ENCODE measurements at regions not wholly inside any gene's neighbourhood (a gene's known extent, or its start where the extent isn't known, plus 50 kb on each side); places are given as distances from the start of the nearest gene placed in this dataset.
A peak's percentile ranks its signal among the peaks of the same experiment; 100 is the strongest.

DNA sequence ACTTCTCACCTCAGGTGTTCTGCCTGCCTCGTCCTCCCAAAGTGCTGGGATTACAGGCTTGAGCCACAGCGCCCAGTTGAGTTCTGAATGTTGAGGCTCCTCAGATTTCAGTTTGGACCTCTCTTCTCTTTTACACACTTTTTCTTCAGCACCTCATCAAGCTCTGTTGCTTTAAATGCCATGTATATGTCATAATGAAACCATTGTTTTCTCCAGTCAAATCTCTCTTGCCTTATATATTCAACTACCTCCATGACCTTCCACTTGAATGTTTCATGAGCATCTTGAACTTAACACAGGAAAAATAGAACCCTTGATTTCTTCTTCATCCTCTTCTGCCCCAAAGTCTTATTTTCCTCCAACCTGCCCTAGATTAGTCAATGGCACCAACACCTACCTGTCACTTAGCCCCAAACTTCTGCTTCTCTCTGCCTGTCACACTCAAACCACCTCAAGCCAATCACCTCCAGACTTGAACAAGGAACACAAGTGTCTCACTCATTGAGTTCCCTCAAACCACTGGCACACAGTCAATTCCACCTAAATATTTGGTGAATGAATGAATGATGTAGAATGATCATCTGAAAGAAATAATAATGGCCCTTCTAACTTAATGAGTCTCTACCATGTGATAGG, 161.0 kb upstream of the SGK1 start:
- no peak for DNase-seq

DNA sequence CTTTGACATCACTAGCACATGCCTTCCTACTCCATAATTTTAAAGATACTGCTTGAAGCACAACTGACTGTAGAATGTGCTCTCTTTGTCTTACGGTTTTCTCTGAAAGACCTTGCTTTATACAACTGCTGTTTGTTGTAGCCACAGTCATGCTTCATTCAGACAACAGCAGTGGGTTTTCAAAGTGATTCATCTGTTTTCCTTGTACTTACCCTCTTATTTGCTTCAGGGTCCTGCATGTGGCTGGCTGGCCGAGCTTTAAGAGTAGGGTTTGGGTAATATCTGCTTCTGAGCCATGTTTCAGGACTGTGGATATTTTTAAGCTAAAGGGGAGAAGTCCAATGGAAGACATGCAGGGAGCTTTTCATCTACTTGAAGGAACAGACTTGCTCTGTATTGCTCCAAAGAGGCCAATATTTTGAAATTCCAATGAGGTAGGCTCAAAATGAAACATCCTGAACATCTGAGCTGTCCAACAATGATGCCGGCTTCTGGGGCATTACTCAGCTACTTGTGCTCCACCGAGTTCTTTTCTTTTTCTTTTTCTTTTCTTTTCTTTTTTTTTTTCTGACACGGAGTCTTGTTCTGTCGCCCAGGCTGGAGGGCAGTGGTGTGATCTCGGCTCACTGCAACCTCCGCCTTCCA, 160.2 kb upstream of the SGK1 start:
- no peak for DNase-seq

DNA sequence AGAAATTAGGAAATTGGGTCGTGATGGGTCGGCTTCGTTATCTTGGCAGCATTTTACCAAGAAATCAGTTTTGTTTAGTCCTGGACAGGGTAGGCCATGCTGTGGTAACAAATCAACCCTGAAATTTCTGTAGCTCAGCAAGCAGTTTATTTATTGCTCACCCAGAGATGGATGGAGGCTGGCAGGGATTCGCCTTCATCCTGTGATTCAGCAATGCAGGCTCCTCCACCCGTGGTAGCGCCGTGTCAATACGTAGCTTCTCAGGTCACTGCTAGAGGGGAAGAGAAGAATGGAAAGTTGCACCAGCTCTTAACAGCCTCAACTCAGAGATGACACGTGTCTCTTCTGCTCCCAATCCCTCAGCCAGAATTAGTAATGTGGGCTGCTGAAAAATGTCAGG, 157.0 kb upstream of the SGK1 start:
- DNase-seq, result no peak

DNA sequence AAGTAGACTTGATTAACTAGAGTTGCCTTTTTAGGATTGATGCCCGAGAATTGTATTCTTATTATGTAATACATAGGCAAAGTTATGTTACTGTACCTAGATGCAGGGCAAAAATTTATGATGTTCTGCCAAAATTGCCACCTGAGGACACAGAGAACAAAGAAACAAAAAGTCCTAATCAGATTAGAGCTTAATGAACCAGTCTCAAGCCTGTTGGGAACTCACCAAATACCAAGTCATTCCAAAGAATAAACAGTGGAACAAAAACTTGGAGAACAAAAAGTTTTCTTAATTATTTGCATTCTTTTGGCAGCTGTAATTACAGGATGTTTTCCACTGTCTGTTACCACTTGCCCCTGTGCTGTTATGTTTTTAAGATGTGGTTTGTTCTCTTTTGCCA, 154.7 kb upstream of the SGK1 start:
- DNase-seq, result no peak

DNA sequence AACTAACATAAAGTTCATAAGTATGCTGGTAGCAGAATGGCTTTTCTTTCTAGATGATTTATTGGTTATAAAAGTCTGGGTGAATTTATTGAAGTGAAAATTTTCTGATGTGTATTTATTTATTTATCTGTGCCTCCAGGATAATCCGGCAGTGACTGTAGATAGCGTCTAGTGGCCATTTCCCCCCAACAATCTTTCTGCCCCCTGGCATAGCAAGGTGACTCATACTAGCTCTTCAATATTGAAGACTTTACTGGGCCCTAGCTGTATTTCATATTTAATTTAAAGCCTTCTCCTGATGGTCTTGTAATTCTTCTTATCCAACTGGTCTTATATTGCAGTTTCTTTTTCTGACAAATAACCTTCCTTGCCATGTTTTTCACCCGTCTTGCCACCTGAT, 154.1 kb upstream of the SGK1 start:
- DNase-seq, result no peak

DNA sequence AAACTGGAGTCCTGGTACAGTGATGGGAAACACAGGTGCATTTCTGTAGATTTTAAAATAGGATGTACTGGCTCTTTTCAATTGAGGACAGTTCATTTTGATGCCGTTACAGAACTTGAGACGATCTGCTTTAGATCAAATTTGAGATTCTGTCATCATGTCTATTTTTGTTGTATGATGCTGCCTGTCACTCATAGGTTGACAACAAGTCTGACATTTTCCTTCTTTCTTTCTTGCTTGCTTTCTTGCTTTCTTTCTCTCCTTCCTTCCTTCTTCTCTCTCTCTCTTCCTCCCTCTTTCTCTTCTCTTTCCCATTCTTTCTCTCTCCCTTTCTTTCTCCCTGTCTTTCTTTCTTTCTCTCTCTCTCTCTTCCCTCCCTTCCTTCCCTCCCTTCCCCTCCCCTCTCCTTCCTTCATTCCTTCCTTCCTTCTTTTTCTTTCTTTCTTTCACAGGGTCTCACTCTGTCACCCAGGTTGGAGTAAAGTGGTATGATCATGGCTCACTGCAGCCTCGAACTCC, 152.6 kb upstream of the SGK1 start:
- no peak for DNase-seq

DNA sequence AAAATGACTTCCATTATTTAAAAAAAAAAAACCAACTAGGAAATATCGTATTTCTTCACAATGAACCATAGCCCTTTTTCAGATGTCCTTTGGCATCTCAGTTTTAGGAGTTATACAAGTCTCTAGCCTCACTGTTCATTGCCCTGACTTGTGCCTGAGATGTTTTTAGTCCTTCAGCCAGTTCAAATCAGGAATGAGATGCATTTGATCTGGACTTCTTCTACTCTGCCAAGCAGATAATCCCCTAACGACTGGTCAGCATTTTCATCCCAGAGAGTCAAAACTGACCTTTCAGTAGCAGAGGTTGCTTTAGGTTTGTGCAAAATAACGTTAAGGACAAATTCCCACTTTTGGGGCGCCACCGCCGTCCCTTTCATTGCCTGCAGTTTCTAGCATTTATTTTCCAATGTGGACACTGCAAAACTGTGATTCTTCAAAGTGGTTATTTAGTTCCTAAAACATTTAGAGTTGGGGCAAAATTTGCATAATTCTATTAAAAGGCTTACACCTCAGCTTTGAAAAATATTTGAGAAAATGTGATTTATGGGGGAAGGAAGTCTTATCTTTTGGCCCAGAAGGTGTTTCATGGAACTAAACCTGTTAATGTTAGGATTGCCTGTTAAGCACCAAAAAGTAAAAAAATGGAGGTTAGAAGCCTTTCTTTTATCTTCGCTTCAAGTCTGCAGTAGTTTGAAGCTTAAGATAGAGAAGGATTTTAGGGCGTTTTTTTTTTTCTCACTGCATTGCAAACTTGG, 152.0 kb upstream of the SGK1 start:
- no peak for DNase-seq

DNA sequence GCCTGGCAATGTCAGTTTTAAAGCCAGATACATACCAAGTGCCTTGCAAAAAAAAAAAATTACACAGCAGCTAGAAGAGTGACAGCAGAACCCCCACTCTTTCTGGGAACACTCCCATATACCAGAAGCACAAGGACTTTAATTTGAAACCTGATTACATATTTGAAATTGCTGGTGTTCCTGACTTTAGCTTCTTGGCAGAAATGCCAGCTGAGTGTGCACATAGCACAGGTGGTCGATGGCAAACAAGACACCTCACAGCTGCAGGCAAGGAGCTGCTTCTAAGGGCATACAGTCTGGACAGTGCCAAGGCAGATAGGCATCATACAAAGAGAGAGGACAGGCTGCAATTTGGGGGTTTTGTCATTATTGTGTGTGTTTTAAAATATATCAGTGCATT, 150.7 kb upstream of the SGK1 start:
- DNase-seq, result no peak

DNA sequence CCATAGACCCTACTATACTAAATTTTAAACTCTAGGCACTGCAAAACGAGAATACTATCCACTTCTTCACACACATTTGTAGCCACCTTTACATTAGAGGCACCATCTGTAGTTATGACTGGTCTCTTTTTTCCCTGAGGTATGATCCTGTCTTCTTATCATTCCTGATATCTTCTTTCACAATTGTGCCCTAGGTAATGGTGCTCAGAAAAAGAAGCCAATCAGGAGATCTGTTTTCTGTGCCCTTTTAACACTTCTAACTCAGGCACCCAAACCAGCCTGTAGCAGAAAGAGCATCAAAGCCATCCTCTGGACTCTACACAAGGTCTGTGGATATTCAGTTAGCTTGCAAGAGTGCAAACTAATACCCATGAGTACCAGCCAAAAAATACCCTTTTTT, 149.7 kb upstream of the SGK1 start:
- DNase-seq, result no peak

DNA sequence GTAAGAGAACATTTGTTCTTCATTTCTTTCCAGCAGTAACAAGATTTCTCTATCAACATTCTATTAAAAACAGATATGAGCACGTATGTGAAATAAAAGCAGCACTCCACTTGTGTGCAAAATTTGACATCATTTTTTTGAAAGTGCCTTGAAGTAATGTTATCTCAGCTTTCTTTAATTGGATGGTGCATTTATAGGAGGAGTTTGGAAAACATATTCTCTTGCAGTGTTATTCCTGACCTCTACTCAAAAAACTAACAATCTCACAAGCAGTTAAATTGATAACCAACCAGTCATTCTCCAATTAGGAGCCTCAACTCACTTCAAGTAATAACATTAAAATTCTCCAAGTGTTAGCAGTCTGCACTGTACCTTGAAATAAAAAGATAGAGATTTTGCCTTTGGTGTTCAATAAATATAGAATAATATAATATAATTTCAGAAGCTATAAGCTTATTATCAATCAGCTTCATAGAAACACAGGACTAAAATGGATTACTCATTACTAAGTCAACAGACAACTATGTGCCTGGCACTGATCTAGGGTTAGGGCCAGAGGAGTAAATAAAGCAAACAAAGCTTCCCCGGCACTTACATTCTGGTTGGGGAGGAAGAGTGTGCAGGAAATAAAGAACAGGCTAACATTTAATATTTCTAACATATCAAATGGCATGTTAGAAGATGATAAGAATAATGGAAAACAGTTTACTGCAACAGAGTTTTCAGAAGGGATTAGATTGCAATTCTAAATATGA, 149.0 kb upstream of the SGK1 start:
- DNase-seq, result no peak

DNA sequence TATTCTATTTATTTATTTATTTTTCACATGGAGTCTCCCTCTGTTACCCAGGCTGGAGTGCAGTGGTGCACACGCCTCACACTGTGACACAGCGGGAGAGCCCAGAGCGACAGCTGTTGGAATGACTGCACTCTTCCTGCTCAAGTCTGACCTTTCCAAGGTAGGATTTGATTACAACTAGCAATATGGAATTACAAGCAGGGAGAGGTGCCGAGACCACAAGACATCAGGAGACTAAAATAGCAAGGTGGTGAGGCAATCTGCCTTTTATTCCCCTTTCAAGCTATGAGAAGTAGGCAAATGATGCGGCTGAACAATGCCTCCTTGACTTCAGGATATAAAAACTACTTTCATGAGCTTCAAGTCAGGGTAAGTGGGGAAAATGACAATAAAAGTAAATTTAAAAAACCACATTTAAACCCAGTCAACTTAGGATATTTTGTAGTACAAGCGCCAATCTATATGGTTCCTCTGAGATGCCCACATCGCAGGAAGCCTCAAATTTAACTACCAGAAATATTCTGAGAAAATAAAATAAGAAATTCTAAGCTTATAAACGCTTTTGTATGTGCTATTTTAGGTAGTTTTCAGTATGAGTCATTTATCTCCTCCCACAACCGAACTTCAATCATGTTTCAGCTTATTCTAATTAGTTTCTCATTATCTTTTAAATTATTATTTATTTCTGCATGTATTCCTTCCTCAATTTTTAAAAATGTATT, 146.9 kb upstream of the SGK1 start:
- DNase-seq, result peak; percentile 62

DNA sequence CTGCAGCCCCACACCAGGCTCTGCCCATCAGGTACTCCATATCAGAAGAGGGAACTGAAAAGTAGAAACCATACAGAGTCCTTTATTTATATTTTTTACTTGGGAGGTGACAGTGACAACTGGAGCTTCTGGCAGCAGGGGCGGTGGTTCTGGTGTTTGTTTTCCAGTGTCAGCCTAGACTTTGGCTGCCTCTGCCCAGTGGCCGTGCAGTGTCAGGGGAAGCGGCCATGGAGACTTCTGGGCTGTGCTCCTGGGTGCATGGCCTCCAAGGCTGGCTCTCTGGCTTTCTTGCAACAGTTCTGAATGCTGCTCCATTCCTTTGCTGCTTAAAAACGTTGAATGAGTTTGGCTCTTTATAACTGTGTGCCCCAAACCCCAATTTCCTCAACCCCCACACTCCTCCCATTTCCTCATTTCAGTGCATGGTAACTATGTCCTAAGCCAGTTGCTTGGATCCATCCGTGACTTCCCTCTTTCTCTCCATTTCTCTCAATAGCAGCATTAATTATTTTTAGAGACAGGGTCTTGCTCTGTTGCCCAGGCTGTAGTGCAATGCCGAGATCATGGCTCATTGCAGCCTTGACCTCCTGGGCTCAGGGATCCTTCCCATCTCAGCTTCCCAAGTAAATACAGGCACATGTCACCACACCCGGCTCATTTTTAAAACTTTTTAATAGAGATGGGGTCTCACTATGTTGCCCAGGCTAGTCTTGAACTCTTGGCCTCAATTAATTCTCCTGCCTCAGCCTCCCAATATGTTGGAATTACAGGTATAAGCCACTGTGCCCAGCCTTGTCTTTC, 141.1 kb upstream of the SGK1 start:
- DNase-seq, result no peak

DNA sequence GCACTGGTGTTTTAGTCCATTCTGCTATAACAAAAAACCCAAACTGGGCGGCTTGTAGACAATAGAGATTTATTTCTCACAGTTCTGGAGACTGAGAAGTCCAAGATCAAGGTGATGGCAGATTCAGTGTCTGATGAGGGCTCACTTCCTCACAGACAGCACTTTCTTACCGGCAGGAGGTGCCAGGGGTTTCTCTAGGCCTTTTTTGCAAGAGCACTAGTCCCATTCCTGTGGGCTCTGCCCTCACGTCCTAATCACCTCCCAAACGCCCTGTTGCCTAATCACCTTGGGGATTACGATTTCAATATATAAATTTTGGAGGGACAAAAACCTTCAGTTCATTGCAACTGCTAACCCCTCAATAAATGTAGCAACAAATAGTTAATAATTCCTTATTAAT, 140.0 kb upstream of the SGK1 start:
- no peak for DNase-seq

DNA sequence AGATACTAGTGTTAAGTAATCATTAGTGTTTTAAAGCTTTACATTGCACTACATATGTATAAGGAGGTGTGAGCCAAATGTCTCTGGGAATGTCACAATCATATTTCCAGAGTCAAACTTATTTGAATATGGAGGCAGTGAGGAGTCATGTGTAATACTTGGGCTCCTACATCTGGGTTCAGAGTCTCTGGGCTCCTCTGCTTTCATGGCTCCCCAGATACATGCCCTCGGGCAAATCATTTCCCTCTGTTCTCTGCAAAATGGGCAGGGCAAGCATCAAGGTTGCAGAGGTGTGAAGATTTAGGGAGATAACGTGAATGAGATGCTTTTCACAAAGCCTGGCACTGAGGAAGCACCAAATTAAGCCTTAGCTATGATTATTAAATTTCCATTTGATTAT, 138.3 kb upstream of the SGK1 start:
- no peak for DNase-seq

DNA sequence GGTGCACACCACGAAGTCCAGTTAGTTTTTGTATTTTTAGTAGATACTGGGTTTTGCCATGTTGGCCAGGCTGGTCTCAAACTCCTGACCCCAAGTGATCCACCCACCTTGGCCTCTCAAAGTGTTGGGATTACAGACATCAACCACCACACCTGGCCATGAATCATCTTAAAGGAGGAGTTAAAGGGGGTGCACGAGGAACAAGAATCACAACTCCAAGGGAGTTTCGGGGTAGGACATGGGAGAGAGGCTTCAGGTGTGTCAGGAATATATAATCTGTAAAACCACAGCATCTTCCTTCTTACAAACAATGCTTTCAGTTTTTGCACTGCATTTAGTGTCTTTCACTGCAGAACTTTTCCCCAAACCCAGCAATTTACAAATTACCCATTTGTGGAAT, 137.4 kb upstream of the SGK1 start:
- DNase-seq, result no peak

DNA sequence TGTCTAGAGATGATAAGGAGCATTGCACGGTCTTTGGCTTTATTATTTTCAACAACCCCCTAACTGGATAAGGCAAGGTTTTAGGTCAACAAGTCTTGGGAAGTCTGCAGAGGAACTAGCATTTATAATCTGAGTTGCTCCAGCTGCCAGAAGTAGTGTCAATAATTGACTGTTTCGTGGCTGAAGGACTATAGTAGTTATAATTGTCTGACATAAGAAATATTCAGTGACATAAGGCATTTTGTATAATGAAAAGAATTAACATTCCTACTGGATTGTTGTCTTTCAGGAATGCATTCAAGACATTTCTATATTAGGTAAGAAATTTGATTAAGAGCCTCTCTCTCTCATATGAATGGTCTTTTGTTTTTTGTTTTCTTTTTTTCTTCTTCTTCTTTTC, 136.9 kb upstream of the SGK1 start:
- DNase-seq, result no peak

DNA sequence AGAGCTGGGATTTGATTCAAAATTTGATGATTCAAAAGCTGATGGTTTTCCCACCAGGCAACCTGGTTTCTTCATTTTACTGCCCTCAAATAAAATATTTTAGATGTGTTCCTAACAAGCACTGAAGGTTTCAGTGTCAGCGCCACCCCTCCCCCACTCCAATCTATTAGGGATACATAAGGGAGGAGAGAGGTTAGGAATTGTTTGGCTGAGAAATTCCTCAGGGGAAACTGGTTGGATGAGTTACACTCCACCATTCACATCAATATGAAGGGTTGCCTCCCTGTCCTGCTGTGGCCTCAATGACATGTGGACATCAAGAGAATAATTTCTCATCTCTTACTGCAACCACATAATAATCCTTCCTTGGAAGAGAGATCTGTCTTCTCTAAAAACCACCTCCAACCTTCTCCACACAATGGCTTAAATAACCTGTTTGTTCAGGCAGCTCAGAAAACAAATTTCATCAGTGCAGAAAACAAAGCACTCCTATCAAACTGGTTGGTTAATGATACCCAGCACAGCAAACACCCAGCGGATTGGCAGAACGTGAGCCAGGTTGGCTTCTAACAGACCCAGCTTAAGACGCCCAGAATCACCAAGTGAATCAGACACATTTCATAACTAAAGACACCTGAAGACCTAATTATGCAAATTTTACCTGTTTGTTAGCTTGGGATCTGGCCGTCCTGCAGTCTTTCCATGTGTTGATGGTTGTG, 136.0 kb upstream of the SGK1 start:
- peak; percentile 11 for DNase-seq

DNA sequence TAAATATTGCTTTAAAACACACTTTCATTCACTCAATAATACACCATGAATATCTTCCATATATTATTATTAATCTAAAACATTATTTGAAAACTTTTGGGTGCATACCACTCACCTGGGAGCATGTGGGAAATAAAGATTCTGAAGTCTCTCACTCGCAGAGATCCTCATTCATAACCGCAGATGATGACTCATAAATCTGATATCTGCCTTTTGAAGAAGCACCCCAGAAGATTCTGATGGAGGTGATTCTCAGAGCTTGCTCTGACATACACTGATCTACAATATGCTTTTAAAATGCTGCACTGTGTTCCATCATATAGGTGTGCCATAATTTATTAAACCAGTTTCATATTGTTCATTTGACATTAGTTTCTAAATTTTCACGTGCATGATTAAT, 135.0 kb upstream of the SGK1 start:
- DNase-seq, result no peak

DNA sequence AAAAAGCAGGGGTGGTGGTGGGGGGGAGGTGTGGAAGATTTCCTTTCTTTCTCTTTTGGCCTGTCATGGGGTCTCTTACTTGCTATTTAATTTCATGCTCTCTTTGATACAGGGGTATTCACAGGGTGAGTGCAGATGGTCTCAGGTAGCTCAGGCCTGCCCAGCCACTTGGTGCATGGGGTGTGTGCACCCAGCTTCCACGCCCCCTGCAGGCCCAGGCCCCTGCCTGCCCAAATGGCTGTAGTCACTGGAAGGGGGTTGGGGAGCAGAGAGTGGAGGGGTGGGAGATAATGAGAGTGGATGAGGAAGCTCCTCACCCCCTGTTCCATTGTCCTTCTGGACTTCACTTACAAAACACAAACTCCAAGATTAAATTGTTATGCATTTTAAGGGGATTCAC, 133.6 kb upstream of the SGK1 start:
- DNase-seq, result no peak

DNA sequence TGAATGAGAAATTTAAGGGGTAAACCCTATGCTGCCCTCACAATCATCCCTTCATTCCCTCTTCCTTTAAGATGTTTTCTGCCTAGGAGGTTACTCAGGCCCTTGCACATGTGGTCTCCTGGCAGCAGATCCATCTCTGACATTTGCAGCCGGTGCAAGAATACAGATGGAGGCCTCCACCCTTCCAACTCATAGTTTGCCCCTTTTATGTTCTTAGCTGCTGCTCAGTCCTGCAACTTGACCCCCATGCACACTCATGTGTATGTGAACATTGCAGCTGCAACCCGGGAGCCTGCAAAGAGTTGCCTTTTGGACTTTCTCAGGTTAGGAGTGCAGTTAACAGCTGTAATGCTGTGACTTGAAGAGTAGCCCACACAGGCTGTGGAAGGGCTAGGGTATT, 131.9 kb upstream of the SGK1 start:
- no peak for DNase-seq

DNA sequence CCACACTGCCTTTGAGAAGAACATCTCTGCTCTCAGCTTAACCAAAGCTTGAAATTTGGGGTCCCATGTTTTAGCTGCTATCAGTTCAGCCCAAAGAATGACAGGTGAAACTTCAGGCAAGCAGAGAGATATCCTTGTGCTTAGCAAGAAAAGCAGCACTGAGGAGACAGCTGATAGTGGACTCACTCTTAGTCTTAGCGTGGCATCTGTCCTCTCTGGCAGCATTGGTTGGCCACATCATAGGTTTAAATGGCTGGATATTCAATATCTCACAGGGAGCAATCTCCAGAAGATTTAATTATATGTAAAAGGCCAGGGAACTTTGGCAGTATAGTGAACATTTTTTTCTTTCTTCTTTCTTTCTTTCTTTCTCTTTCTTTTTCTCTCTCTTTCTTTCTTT, 131.1 kb upstream of the SGK1 start:
- no peak for DNase-seq
